GM23248 (cell line): ENCODE measurements at regions not wholly inside any gene's neighbourhood (a gene's known extent, or its start where the extent isn't known, plus 50 kb on each side); places are given as distances from the start of the nearest gene placed in this dataset.

Source experiments
- EZH2 ChIP-seq: fragments of 200-600 bp; sonication (generic); IDR thresholded peaks from 2 replicates; pipeline ENCODE4 v1.6.1; 2018; ENCODE audit warnings: antibody characterized with exemption, mild to moderate bottlenecking; ENCODE audit not compliant: insufficient read depth, poor library complexity, severe bottlenecking
- EZH2phosphoT487 ChIP-seq: fragments of 200-600 bp; sonication (generic); IDR thresholded peaks from 2 replicates; pipeline ENCODE4 v1.6.1; 2018; ENCODE audit warnings: antibody characterized with exemption, moderate library complexity, mild to moderate bottlenecking, low read depth; ENCODE audit not compliant: insufficient read depth

DNA sequence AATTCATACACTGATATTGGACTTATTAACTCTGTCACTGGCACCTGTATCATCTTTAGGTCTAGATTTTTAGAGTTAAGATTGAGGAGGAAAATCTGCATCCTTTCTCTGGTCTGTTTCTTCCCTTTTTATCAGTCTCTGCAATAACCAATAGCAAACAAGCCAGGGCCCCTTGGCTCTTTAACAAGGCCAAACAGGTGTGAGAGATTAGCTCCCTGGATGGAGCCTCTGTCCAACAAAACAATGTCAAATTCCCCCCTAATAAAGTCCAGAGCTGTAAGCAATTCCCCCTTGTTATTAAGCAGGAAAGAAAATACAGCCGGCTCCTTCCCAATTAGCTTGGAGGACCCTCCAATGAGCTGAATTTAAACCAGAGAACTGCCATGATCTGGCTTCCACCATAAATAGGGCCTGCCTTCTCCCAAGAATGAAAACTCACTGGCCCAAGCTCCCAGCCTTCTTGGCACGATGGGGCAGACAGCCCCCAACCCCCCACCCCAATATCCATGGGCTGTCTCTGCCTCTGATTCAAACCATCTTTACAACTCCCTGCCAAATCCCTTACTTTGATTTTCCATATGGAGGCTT lies 56.1 kb upstream of the SOX9 start:
- TF ChIP-seq EZH2 (no peak), EZH2phosphoT487 (no peak)
